Activated CD4-positive, alpha-beta T cell treated with anti-CD3 and anti-CD28 coated beads, Interleukin-2, amount 10 ng/mL, durations not matched to agents 24 days and 14 days (primary cell): ENCODE measurements at regions not wholly inside any gene's neighbourhood (a gene's known extent, or its start where the extent isn't known, plus 50 kb on each side); places are given as distances from the start of the nearest gene placed in this dataset.

Experiments used
- DNase-seq: peaks from one replicate; pipeline ENCODE4 v3.0.0; 2022
- H3K27ac Mint-ChIP-seq: one replicate; pipeline ENCODE4 v1.8.0; 2022; ENCODE audit warnings: mild to moderate bottlenecking, mixed read lengths
- H3K27me3 Mint-ChIP-seq: one replicate; pipeline ENCODE4 v1.8.0; 2022; ENCODE audit warnings: mixed read lengths
- H3K36me3 Mint-ChIP-seq: one replicate; pipeline ENCODE4 v1.8.0; 2022; ENCODE audit warnings: low read depth, mild to moderate bottlenecking, mixed read lengths
- H3K4me1 Mint-ChIP-seq: one replicate; pipeline ENCODE4 v1.8.0; 2021; ENCODE audit warnings: mixed read lengths
- H3K4me3 Mint-ChIP-seq: one replicate; pipeline ENCODE4 v1.8.0; 2022; ENCODE audit warnings: mild to moderate bottlenecking, moderate library complexity, mixed read lengths
- H3K9me3 Mint-ChIP-seq: one replicate; pipeline ENCODE4 v1.8.0; 2021; ENCODE audit warnings: mixed read lengths
- intact Hi-C: fragments of 100-400 bp; cut with micrococcal nuclease; formaldehyde crosslinking; loops from one replicate; pipeline ENCODE4 v1.15.1; 2023

- Mint-ChIP-seq H3K27me3 (no peaks in the 10 kb centered on the region), H3K9me3 (no peaks in the 10 kb centered on the region), H3K36me3 (no peaks in the 10 kb centered on the region), H3K4me3 (no peak overlapping the region), H3K4me1 (peaks cover 6% of the 10 kb centered on the region), H3K27ac (no peak overlapping the region)
- intact Hi-C loops = no loop called here
- DNase-seq = no peak
Observed at GRCh38 chr20:24792641-24793495, 156.2 kb upstream of the CST7 start.

GRCh38 chr20:24795436-24795835 lies 153.6 kb upstream of the CST7 start:
- Mint-ChIP-seq H3K27me3 (no peaks in the 10 kb centered on the region), H3K36me3 (no peaks in the 10 kb centered on the region), H3K27ac (no peak overlapping the region), H3K9me3 (no peaks in the 10 kb centered on the region), H3K4me1 (peaks cover 6% of the 10 kb centered on the region), H3K4me3 (no peak overlapping the region)
- DNase-seq = no peak
- intact Hi-C loops = no loop called here

GRCh38 chr20:24796236-24796635 lies 152.8 kb upstream of the CST7 start:
- H3K27ac Mint-ChIP-seq = no peak overlapping the region
- intact Hi-C loops = no loop called here
- H3K9me3 Mint-ChIP-seq = no peaks in the 10 kb centered on the region
- peaks cover 6% of the 10 kb centered on the region for H3K4me1 Mint-ChIP-seq
- no peaks in the 10 kb centered on the region for H3K36me3 Mint-ChIP-seq
- H3K4me3 Mint-ChIP-seq = no peak overlapping the region
- H3K27me3 Mint-ChIP-seq = no peaks in the 10 kb centered on the region
- no peak for DNase-seq

- DNase-seq = no peak
- no peak overlapping the region for H3K4me3 Mint-ChIP-seq
- H3K27me3 Mint-ChIP-seq = no peaks in the 10 kb centered on the region
- H3K4me1 Mint-ChIP-seq = peaks cover 6% of the 10 kb centered on the region
- no peaks in the 10 kb centered on the region for H3K36me3 Mint-ChIP-seq
- H3K9me3 Mint-ChIP-seq = no peaks in the 10 kb centered on the region
- intact Hi-C loops = no loop called here
- no peak overlapping the region for H3K27ac Mint-ChIP-seq
Observed at GRCh38 chr20:24797113-24797512, 152.0 kb upstream of the CST7 start.

GRCh38 chr20:24797745-24798655 lies 151.1 kb upstream of the CST7 start:
- H3K27ac Mint-ChIP-seq = no peak overlapping the region
- H3K4me1 Mint-ChIP-seq = peaks cover 6% of the 10 kb centered on the region
- intact Hi-C loops = no loop called here
- no peak for DNase-seq
- H3K36me3 Mint-ChIP-seq = no peaks in the 10 kb centered on the region
- H3K27me3 Mint-ChIP-seq = no peaks in the 10 kb centered on the region
- H3K9me3 Mint-ChIP-seq = no peaks in the 10 kb centered on the region
- H3K4me3 Mint-ChIP-seq = no peak overlapping the region

- peaks cover 6% of the 10 kb centered on the region for H3K4me1 Mint-ChIP-seq
- H3K36me3 Mint-ChIP-seq = no peaks in the 10 kb centered on the region
- intact Hi-C loops = no loop called here
- H3K9me3 Mint-ChIP-seq = no peaks in the 10 kb centered on the region
- no peak overlapping the region for H3K4me3 Mint-ChIP-seq
- H3K27me3 Mint-ChIP-seq = no peaks in the 10 kb centered on the region
- DNase-seq = no peak
- H3K27ac Mint-ChIP-seq = no peak overlapping the region
Observed at GRCh38 chr20:24798930-24799705, 150.0 kb upstream of the CST7 start.

- H3K27ac Mint-ChIP-seq = no peak overlapping the region
- H3K9me3 Mint-ChIP-seq = no peaks in the 10 kb centered on the region
- DNase-seq = no peak
- H3K27me3 Mint-ChIP-seq = no peaks in the 10 kb centered on the region
- peaks cover 6% of the 10 kb centered on the region for H3K4me1 Mint-ChIP-seq
- no peak overlapping the region for H3K4me3 Mint-ChIP-seq
- no peaks in the 10 kb centered on the region for H3K36me3 Mint-ChIP-seq
- intact Hi-C loops = no loop called here
Observed at GRCh38 chr20:24799971-24800580, 149.0 kb upstream of the CST7 start.

GRCh38 chr20:24802286-24802820 lies 146.7 kb upstream of the CST7 start:
- no peak for DNase-seq
- intact Hi-C loops = no loop called here
- Mint-ChIP-seq H3K4me1 (no peaks in the 10 kb centered on the region), H3K27ac (no peak overlapping the region), H3K9me3 (no peaks in the 10 kb centered on the region), H3K36me3 (no peaks in the 10 kb centered on the region), H3K27me3 (no peaks in the 10 kb centered on the region), H3K4me3 (no peak overlapping the region)

- Mint-ChIP-seq H3K36me3 (no peaks in the 10 kb centered on the region), H3K27ac (no peak overlapping the region), H3K27me3 (no peaks in the 10 kb centered on the region), H3K9me3 (no peaks in the 10 kb centered on the region), H3K4me3 (no peak overlapping the region), H3K4me1 (no peaks in the 10 kb centered on the region)
- intact Hi-C loops = no loop called here
- no peak for DNase-seq
Observed at GRCh38 chr20:24804481-24805206, 144.4 kb upstream of the CST7 start.

GRCh38 chr20:24805456-24806238 lies 143.4 kb upstream of the CST7 start:
- no peaks in the 10 kb centered on the region for H3K27me3 Mint-ChIP-seq
- intact Hi-C loops = no loop called here

GRCh38 chr20:24806705-24807676 lies 142.1 kb upstream of the CST7 start:
- H3K27me3 Mint-ChIP-seq = no peaks in the 10 kb centered on the region
- H3K9me3 Mint-ChIP-seq = no peaks in the 10 kb centered on the region
- no peak overlapping the region for H3K4me3 Mint-ChIP-seq
- H3K27ac Mint-ChIP-seq = no peak overlapping the region
- H3K36me3 Mint-ChIP-seq = no peaks in the 10 kb centered on the region
- H3K4me1 Mint-ChIP-seq = no peaks in the 10 kb centered on the region
- intact Hi-C loops = no loop called here
- no peak for DNase-seq

More at GRCh38 chr20:24805456-24806238, 143.4 kb upstream of the CST7 start:
- no peak for DNase-seq
- H3K4me1 Mint-ChIP-seq = no peaks in the 10 kb centered on the region
- no peaks in the 10 kb centered on the region for H3K9me3 Mint-ChIP-seq
- no peak overlapping the region for H3K27ac Mint-ChIP-seq
- no peaks in the 10 kb centered on the region for H3K36me3 Mint-ChIP-seq
- no peak overlapping the region for H3K4me3 Mint-ChIP-seq
